ENCODE measurements at regions not wholly inside any gene's neighbourhood (a gene's known extent, or its start where the extent isn't known, plus 50 kb on each side); places are given as distances from the start of the nearest gene placed in this dataset.

GRCh38 chr18:75142677-75143076 is 66.3 kb downstream of the PTGR3 start:
- Histone ChIP-seq H3K36me3 (ENCODE audit: control insufficient read depth in 2 of 3, insufficient read depth in 3 of 3, low read length in 3 of 3) (no peaks in the 10 kb centered on the region), H3K4me1 (ENCODE audit: control insufficient read depth in 2 of 3, insufficient read depth in 2 of 3, low read depth in 1 of 3, low read length in 3 of 3) (no peaks in the 10 kb centered on the region), H3K9me3 (ENCODE audit: control insufficient read depth in 2 of 3, insufficient read depth in 1 of 3, low read length in 3 of 3) (peaks cover 0 to 5% (median 0%) of the 10 kb centered on the region in 3 donors), H3K27ac (ENCODE audit: low read depth in 2 of 2, low read length in 2 of 2) (no peak overlapping the region), H3K4me3 (ENCODE audit: low read length in 3 of 3) (no peak overlapping the region), H3K27me3 (ENCODE audit: control insufficient read depth, insufficient read depth, low read length) (peaks cover 2% of the 10 kb centered on the region), H3K9ac (ENCODE audit: low read length in 3 of 3) (no peak overlapping the region)
- FAIRE-seq, result no peak
- TF ChIP-seq CTCF (IDR thresholded peaks at IDR 0.05; ENCODE audit: borderline replicate concordance, extremely low read depth, insufficient read depth), result no peak
- intact Hi-C loops (cut with DNase I), result no loop called here
- no peak for DNase-seq

GRCh38 chr18:75141734-75142133 is 67.2 kb downstream of the PTGR3 start:
- H3K9ac ChIP-seq (ENCODE audit: low read length in 3 of 3), result no peak overlapping the region
- DNase-seq (no peak), FAIRE-seq (no peak)
- H3K4me1 ChIP-seq (ENCODE audit: control insufficient read depth in 2 of 3, insufficient read depth in 2 of 3, low read depth in 1 of 3, low read length in 3 of 3), result no peaks in the 10 kb centered on the region
- H3K27ac ChIP-seq (ENCODE audit: low read depth in 2 of 2, low read length in 2 of 2), result no peak overlapping the region
- no peak for TF ChIP-seq CTCF (IDR thresholded peaks at IDR 0.05; ENCODE audit: borderline replicate concordance, extremely low read depth, insufficient read depth)
- peaks cover 0 to 2% (median 0%) of the 10 kb centered on the region in 3 donors for H3K9me3 ChIP-seq (ENCODE audit: control insufficient read depth in 2 of 3, insufficient read depth in 1 of 3, low read length in 3 of 3)
- peaks cover 2% of the 10 kb centered on the region for H3K27me3 ChIP-seq (ENCODE audit: control insufficient read depth, insufficient read depth, low read length)
- intact Hi-C loops (cut with DNase I), result no loop called here
- no peaks in the 10 kb centered on the region for H3K36me3 ChIP-seq (ENCODE audit: control insufficient read depth in 2 of 3, insufficient read depth in 3 of 3, low read length in 3 of 3)
- no peak overlapping the region for H3K4me3 ChIP-seq (ENCODE audit: low read length in 3 of 3)

- H3K36me3 ChIP-seq (ENCODE audit: control insufficient read depth in 2 of 3, insufficient read depth in 3 of 3, low read length in 3 of 3), result no peaks in the 10 kb centered on the region
- intact Hi-C loops (cut with DNase I), result no loop called here
- no peaks in the 10 kb centered on the region for H3K4me1 ChIP-seq (ENCODE audit: control insufficient read depth in 2 of 3, insufficient read depth in 2 of 3, low read depth in 1 of 3, low read length in 3 of 3)
- TF ChIP-seq CTCF (IDR thresholded peaks at IDR 0.05; ENCODE audit: borderline replicate concordance, extremely low read depth, insufficient read depth), result no peak
- H3K9ac ChIP-seq (ENCODE audit: low read length in 3 of 3), result no peak overlapping the region
- no peak overlapping the region for H3K4me3 ChIP-seq (ENCODE audit: low read length in 3 of 3)
- no peak for DNase-seq
- H3K27ac ChIP-seq (ENCODE audit: low read depth in 2 of 2, low read length in 2 of 2), result no peak overlapping the region
- H3K27me3 ChIP-seq (ENCODE audit: control insufficient read depth, insufficient read depth, low read length), result peaks cover 2% of the 10 kb centered on the region
- no peaks in the 10 kb centered on the region for H3K9me3 ChIP-seq (ENCODE audit: control insufficient read depth in 2 of 3, insufficient read depth in 1 of 3, low read length in 3 of 3)
- no peak for FAIRE-seq
Measured at GRCh38 chr18:75141166-75141565, 67.8 kb downstream of the PTGR3 start.

- H3K4me3 ChIP-seq (ENCODE audit: low read length in 3 of 3), result no peak overlapping the region
- no peaks in the 10 kb centered on the region for H3K4me1 ChIP-seq (ENCODE audit: control insufficient read depth in 2 of 3, insufficient read depth in 2 of 3, low read depth in 1 of 3, low read length in 3 of 3)
- no peak overlapping the region for H3K27ac ChIP-seq (ENCODE audit: low read depth in 2 of 2, low read length in 2 of 2)
- H3K9ac ChIP-seq (ENCODE audit: low read length in 3 of 3), result no peak overlapping the region
- DNase-seq (no peak), FAIRE-seq (no peak)
- TF ChIP-seq CTCF (IDR thresholded peaks at IDR 0.05; ENCODE audit: borderline replicate concordance, extremely low read depth, insufficient read depth), result no peak
- H3K36me3 ChIP-seq (ENCODE audit: control insufficient read depth in 2 of 3, insufficient read depth in 3 of 3, low read length in 3 of 3), result no peaks in the 10 kb centered on the region
- H3K27me3 ChIP-seq (ENCODE audit: control insufficient read depth, insufficient read depth, low read length), result peaks cover 2% of the 10 kb centered on the region
- intact Hi-C loops (cut with DNase I), result no loop called here
- no peaks in the 10 kb centered on the region for H3K9me3 ChIP-seq (ENCODE audit: control insufficient read depth in 2 of 3, insufficient read depth in 1 of 3, low read length in 3 of 3)
Measured at GRCh38 chr18:75140296-75140695, 68.6 kb downstream of the PTGR3 start.

All from kidney (tissue), 13 donors.